ENCODE measurements at regions not wholly inside any gene's neighbourhood (a gene's known extent, or its start where the extent isn't known, plus 50 kb on each side); places are given as distances from the start of the nearest gene placed in this dataset.
"Not testable (repeated sequence)": the region's sequence is repeated elsewhere in the genome, so short reads cannot be mapped to it uniquely, and the experiment has no call there.

- Mint-ChIP-seq H3K27me3 (ENCODE audit: insufficient read depth) (peaks cover 55% of the 10 kb centered on the region), H3K9me3 (no peaks in the 10 kb centered on the region), H3K4me1 (peaks cover 22% of the 10 kb centered on the region), H3K4me3 (no peak overlapping the region), H3K27ac (no peak overlapping the region), H3K36me3 (ENCODE audit: low read depth) (no peaks in the 10 kb centered on the region)
- H3K27ac ChIP-seq (ENCODE audit: low read depth, low read length): no peak overlapping the region
- WGBS, 2 experiments (ENCODE audit: insufficient coverage in 1 of 2, insufficient read length in 1 of 2): 16 to 37% methylated on average over 4 to 5 of the region's 6 CpGs
- H3K9ac ChIP-seq (ENCODE audit: extremely low read depth, low read length, poor library complexity, severe bottlenecking): no peak overlapping the region
- H3K36me3 ChIP-seq (ENCODE audit: control insufficient read depth, insufficient read depth, low read length): no peaks in the 10 kb centered on the region
- TF ChIP-seq CTCF (conservative IDR thresholded peaks at IDR 0.05): no peak
- no peak overlapping the region for H3K4me3 ChIP-seq (ENCODE audit: low read length)
- no peaks in the 10 kb centered on the region for H3K9me3 ChIP-seq (ENCODE audit: control insufficient read depth, low read length)
- DNase-seq: peak; percentile 72
- H3K27me3 ChIP-seq (ENCODE audit: control insufficient read depth, insufficient read depth, low read length, poor library complexity, severe bottlenecking): no peaks in the 10 kb centered on the region
- H3K4me1 ChIP-seq (ENCODE audit: control insufficient read depth, insufficient read depth, low read length): peaks cover 3% of the 10 kb centered on the region
These were observed 104.9 kb downstream of the TFAP2C start for GRCh38 chr20:56733967-56734366.

GRCh38 chr20:56735084-56735642 lies 106.1 kb downstream of the TFAP2C start:
- Histone ChIP-seq H3K4me1 (ENCODE audit: control insufficient read depth, insufficient read depth, low read length) (peaks cover 3% of the 10 kb centered on the region), H3K27me3 (ENCODE audit: control insufficient read depth, insufficient read depth, low read length, poor library complexity, severe bottlenecking) (no peaks in the 10 kb centered on the region), H3K4me3 (ENCODE audit: low read length) (no peak overlapping the region), H3K9ac (ENCODE audit: extremely low read depth, low read length, poor library complexity, severe bottlenecking) (no peak overlapping the region), H3K27ac (ENCODE audit: low read depth, low read length) (no peak overlapping the region), H3K36me3 (ENCODE audit: control insufficient read depth, insufficient read depth, low read length) (no peaks in the 10 kb centered on the region), H3K9me3 (ENCODE audit: control insufficient read depth, low read length) (no peaks in the 10 kb centered on the region)
- WGBS, 2 experiments (ENCODE audit: insufficient coverage in 1 of 2, insufficient read length in 1 of 2): 54 to 59% methylated on average over 14 to 15 of the region's 15 CpGs
- Mint-ChIP-seq H3K9me3 (no peaks in the 10 kb centered on the region), H3K36me3 (ENCODE audit: low read depth) (no peaks in the 10 kb centered on the region), H3K4me3 (no peak overlapping the region), H3K27ac (no peak overlapping the region), H3K27me3 (ENCODE audit: insufficient read depth) (peaks cover 62% of the 10 kb centered on the region), H3K4me1 (peaks cover 25% of the 10 kb centered on the region)
- no peak for TF ChIP-seq CTCF (conservative IDR thresholded peaks at IDR 0.05)
- DNase-seq: peak; percentile 69

GRCh38 chr20:56736285-56736857 lies 107.3 kb downstream of the TFAP2C start:
- Histone ChIP-seq H3K9me3 (ENCODE audit: control insufficient read depth, low read length) (no peaks in the 10 kb centered on the region), H3K27ac (ENCODE audit: low read depth, low read length) (no peak overlapping the region), H3K9ac (ENCODE audit: extremely low read depth, low read length, poor library complexity, severe bottlenecking) (no peak overlapping the region), H3K36me3 (ENCODE audit: control insufficient read depth, insufficient read depth, low read length) (no peaks in the 10 kb centered on the region), H3K4me1 (ENCODE audit: control insufficient read depth, insufficient read depth, low read length) (peaks cover 3% of the 10 kb centered on the region), H3K27me3 (ENCODE audit: control insufficient read depth, insufficient read depth, low read length, poor library complexity, severe bottlenecking) (no peaks in the 10 kb centered on the region), H3K4me3 (ENCODE audit: low read length) (no peak overlapping the region)
- Mint-ChIP-seq H3K27ac (peak overlapping the region; percentile 42), H3K9me3 (peaks cover 1% of the 10 kb centered on the region), H3K4me1 (peaks cover 25% of the 10 kb centered on the region), H3K4me3 (peak overlapping the region; percentile 42), H3K36me3 (ENCODE audit: low read depth) (no peaks in the 10 kb centered on the region), H3K27me3 (ENCODE audit: insufficient read depth) (peaks cover 71% of the 10 kb centered on the region)
- DNase-seq: peak; percentile 92
- WGBS, 2 experiments (ENCODE audit: insufficient coverage in 1 of 2, insufficient read length in 1 of 2): 14 to 18% methylated on average over 8 to 10 of the region's 10 CpGs
- no peak for TF ChIP-seq CTCF (conservative IDR thresholded peaks at IDR 0.05)

- peaks cover 56% of the 10 kb centered on the region for H3K27me3 Mint-ChIP-seq (ENCODE audit: insufficient read depth)
- not testable (repeated sequence) for H3K27ac Mint-ChIP-seq; H3K9ac ChIP-seq (ENCODE audit: extremely low read depth, low read length, poor library complexity, severe bottlenecking); H3K4me3 ChIP-seq (ENCODE audit: low read length); H3K9me3 ChIP-seq (ENCODE audit: control insufficient read depth, low read length); H3K4me3 Mint-ChIP-seq; H3K27ac ChIP-seq (ENCODE audit: low read depth, low read length); H3K9me3 Mint-ChIP-seq; DNase-seq; H3K27me3 ChIP-seq (ENCODE audit: control insufficient read depth, insufficient read depth, low read length, poor library complexity, severe bottlenecking); H3K4me1 ChIP-seq (ENCODE audit: control insufficient read depth, insufficient read depth, low read length); H3K36me3 Mint-ChIP-seq (ENCODE audit: low read depth); H3K36me3 ChIP-seq (ENCODE audit: control insufficient read depth, insufficient read depth, low read length)
- 74 to 88% methylated on average over 3 to 4 of the region's 4 CpGs for WGBS, 2 experiments (ENCODE audit: insufficient coverage in 1 of 2, insufficient read length in 1 of 2)
- H3K4me1 Mint-ChIP-seq: peaks cover 21% of the 10 kb centered on the region
These were observed 115.3 kb downstream of the TFAP2C start for GRCh38 chr20:56744325-56744821.

All from endodermal cell (in vitro differentiated cells).